IMR-90 (cell line): ENCODE measurements at regions not wholly inside any gene's neighbourhood (a gene's known extent, or its start where the extent isn't known, plus 50 kb on each side); places are given as distances from the start of the nearest gene placed in this dataset.

Source experiments
- ATAC-seq: fragments of 200-7000 bp; cut with Tn5 transposase; 2 replicates; pipeline ENCODE4 v1.9.1; 2020; ENCODE audit warnings: low read depth, mild to moderate bottlenecking, moderate library complexity
- BruUV-seq: library from RNA; stranded (reverse); fragments of 400-500 nt; replicated peaks from 2 replicates; lab custom pipeline; 2021; lab: Mats Ljungman, UMichigan
- CTCF ChIA-PET: fragments of 300-600 bp; formaldehyde crosslinking; extraction: SDS; loops from one replicate; lab custom pipeline; 2021; ENCODE audit warnings: antibody characterized with exemption; lab: Yijun Ruan, JAX
- POLR2A ChIA-PET: fragments of 300-600 bp; sonication (Branson Sonifier 250); formaldehyde crosslinking; loops from one replicate; lab custom pipeline; 2022; ENCODE audit warnings: antibody characterized with exemption; ENCODE audit not compliant: unreplicated experiment; lab: Charles Lee
- DNase-seq: peaks from one replicate; pipeline ENCODE4 v3.0.0; 2013
- H2AFZ ChIP-seq: replicated peaks from 2 replicates; pipeline ENCODE3; 2013; ENCODE audit warnings: low read length, mild to moderate bottlenecking; ENCODE audit not compliant: poor library complexity
- H2AK5ac ChIP-seq: 2 replicates; pipeline ENCODE4 v1.6.1; 2013; ENCODE audit warnings: low read depth, low read length, inconsistent platforms
- H2AK9ac ChIP-seq: replicated peaks from 2 replicates; pipeline ENCODE3; 2013; ENCODE audit warnings: mild to moderate bottlenecking, low read depth, low read length, moderate library complexity; ENCODE audit not compliant: poor library complexity
- H2BK120ac ChIP-seq: 2 replicates; pipeline ENCODE4 v1.6.1; 2013; ENCODE audit warnings: low read depth, low read length, inconsistent platforms
- H2BK15ac ChIP-seq: 3 replicates; pipeline ENCODE4 v1.6.1; 2013; ENCODE audit warnings: low read depth, low read length, inconsistent platforms
- H2BK20ac ChIP-seq: 2 replicates; pipeline ENCODE4 v1.6.1; 2013; ENCODE audit warnings: low read depth, mild to moderate bottlenecking, inconsistent platforms, low read length, moderate library complexity
- H2BK5ac ChIP-seq: 2 replicates; pipeline ENCODE4 v1.6.1; 2013; ENCODE audit warnings: mild to moderate bottlenecking, low read depth, low read length, inconsistent platforms; ENCODE audit not compliant: poor library complexity, severe bottlenecking
- H3K14ac ChIP-seq: replicated peaks from 2 replicates; pipeline ENCODE4 v1.6.1; 2013; ENCODE audit warnings: low read depth, low read length, inconsistent platforms
- H3K18ac ChIP-seq: 2 replicates; pipeline ENCODE4 v1.6.1; 2013; ENCODE audit warnings: low read depth, low read length, control low read depth
- H3K23ac ChIP-seq: 2 replicates; pipeline ENCODE4 v1.6.1; 2013; ENCODE audit warnings: low read depth, low read length, inconsistent platforms
- H3K27ac ChIP-seq: 2 replicates; pipeline ENCODE4 v1.5.1; 2013; ENCODE audit warnings: mild to moderate bottlenecking, control low read depth, low read length; ENCODE audit not compliant: insufficient read depth
- H3K27me3 ChIP-seq: 2 replicates; pipeline ENCODE4 v1.6.1; 2013; ENCODE audit warnings: low read length; ENCODE audit not compliant: control insufficient read depth, insufficient read depth
- H3K36me3 ChIP-seq: 2 replicates; pipeline ENCODE4 v1.6.1; 2013; ENCODE audit warnings: low read length, mixed read lengths; ENCODE audit not compliant: control insufficient read depth, insufficient read depth
- H3K4ac ChIP-seq: 2 replicates; pipeline ENCODE4 v1.6.1; 2013; ENCODE audit warnings: low read depth, low read length, inconsistent platforms
- H3K4me1 ChIP-seq: 2 replicates; pipeline ENCODE4 v1.6.1; 2013; ENCODE audit warnings: low read length, mixed read lengths; ENCODE audit not compliant: control insufficient read depth, insufficient read depth
- H3K4me2 ChIP-seq: 2 replicates; pipeline ENCODE4 v1.6.1; 2013; ENCODE audit warnings: low read depth, mild to moderate bottlenecking, control low read depth, low read length, moderate library complexity
- H3K4me3 ChIP-seq: 2 replicates; pipeline ENCODE4 v1.5.1; 2013; ENCODE audit warnings: low read depth, mild to moderate bottlenecking, control low read depth, low read length, moderate library complexity; ENCODE audit not compliant: insufficient read depth
- H3K56ac ChIP-seq: 2 replicates; pipeline ENCODE4 v1.6.1; 2013; ENCODE audit warnings: low read length, inconsistent platforms; ENCODE audit not compliant: insufficient read depth; ENCODE audit errors: extremely low read depth
- H3K79me1 ChIP-seq, 2 experiments: 2 replicates each; pipeline ENCODE4 v1.6.1; 2013; ENCODE audit warnings: low read length in 2 of 2, inconsistent platforms in 1 of 2, low read depth in 1 of 2
- H3K9ac ChIP-seq: 2 replicates; pipeline ENCODE4 v1.6.1; 2013; ENCODE audit warnings: low read depth, low read length, control low read depth
- H3K9me1 ChIP-seq: 2 replicates; pipeline ENCODE4 v1.6.1; 2013; ENCODE audit warnings: low read length, inconsistent platforms; ENCODE audit not compliant: insufficient read depth
- H3K9me3 ChIP-seq: 2 replicates; pipeline ENCODE4 v1.6.1; 2013; ENCODE audit warnings: low read length; ENCODE audit not compliant: control insufficient read depth, insufficient read depth
- H4K20me1 ChIP-seq: 2 replicates; pipeline ENCODE4 v1.6.1; 2013; ENCODE audit warnings: low read length, inconsistent platforms; ENCODE audit not compliant: insufficient read depth
- H4K5ac ChIP-seq: 2 replicates; pipeline ENCODE4 v1.6.1; 2013; ENCODE audit warnings: mild to moderate bottlenecking, low read depth, low read length, control low read depth
- H4K8ac ChIP-seq, 2 experiments: 2 replicates each; pipeline ENCODE4 v1.6.1; 2013; ENCODE audit warnings: low read depth in 2 of 2, low read length in 2 of 2, control low read depth in 1 of 2, inconsistent platforms in 1 of 2
- H4K91ac ChIP-seq: 2 replicates; pipeline ENCODE4 v1.6.1; 2013; ENCODE audit warnings: low read depth, low read length, inconsistent platforms; ENCODE audit not compliant: insufficient read depth
- CEBPB ChIP-seq: IDR thresholded peaks from 2 replicates; pipeline ENCODE4 v1.6.1; 2012; ENCODE audit warnings: low read depth, low read length, improper control_type of control experiment
- CHD1 ChIP-seq: IDR thresholded peaks from 2 replicates; pipeline ENCODE4 v1.6.1; 2012; ENCODE audit warnings: low read depth, low read length, improper control_type of control experiment
- CTCF ChIP-seq: conservative IDR thresholded peaks from 2 replicates; pipeline ENCODE4 v1.5.1; 2012; ENCODE audit warnings: mild to moderate bottlenecking, low read depth, low read length, improper control_type of control experiment
- ELK1 ChIP-seq: fragments of 150-350 bp; IDR thresholded peaks from 2 replicates; pipeline ENCODE4 v1.6.1; 2016; ENCODE audit warnings: low read depth, mild to moderate bottlenecking, low read length, moderate library complexity, borderline replicate concordance
- FOS ChIP-seq: fragments of 150-350 bp; IDR thresholded peaks from 2 replicates; pipeline ENCODE4 v1.6.1; 2016; ENCODE audit warnings: low read depth, low read length
- MAZ ChIP-seq: IDR thresholded peaks from 2 replicates; pipeline ENCODE4 v1.6.1; 2012; ENCODE audit warnings: low read depth, mild to moderate bottlenecking, low read length, improper control_type of control experiment, moderate library complexity, borderline replicate concordance
- MXI1 ChIP-seq: IDR thresholded peaks from 2 replicates; pipeline ENCODE4 v1.6.1; 2012; ENCODE audit warnings: low read depth, mild to moderate bottlenecking, low read length, moderate library complexity, borderline replicate concordance
- NFE2L2 ChIP-seq: fragments of 150-350 bp; IDR thresholded peaks from 2 replicates; pipeline ENCODE4 v1.6.1; 2016; ENCODE audit warnings: low read depth, mild to moderate bottlenecking, low read length
- POLR2A ChIP-seq: IDR thresholded peaks from 2 replicates; pipeline ENCODE4 v1.6.1; 2012; ENCODE audit warnings: mild to moderate bottlenecking, low read depth, low read length
- RAD21 ChIP-seq: IDR thresholded peaks from 2 replicates; pipeline ENCODE4 v1.6.1; 2012; ENCODE audit warnings: low read length, improper control_type of control experiment
- RFX5 ChIP-seq: IDR thresholded peaks from 2 replicates; pipeline ENCODE4 v1.8.0; 2012; ENCODE audit warnings: low read depth, mild to moderate bottlenecking, low read length, moderate library complexity
- SMC3 ChIP-seq: fragments of 150-350 bp; IDR thresholded peaks from 2 replicates; pipeline ENCODE4 v1.6.1; 2016; ENCODE audit warnings: low read depth, mild to moderate bottlenecking, antibody characterized with exemption, low read length, moderate library complexity
- USF2 ChIP-seq: fragments of 150-350 bp; IDR thresholded peaks from 2 replicates; pipeline ENCODE4 v1.6.1; 2017; ENCODE audit warnings: mild to moderate bottlenecking, antibody characterized with exemption, low read length, low read depth
- WGBS, 2 experiments: methylation state at CpG; one replicate each; pipeline versions ENCODE4 v1.1.5 to v1.1.7; 2013; ENCODE audit warnings: missing lambda C conversion rate in 2 of 2; ENCODE audit not compliant: insufficient read length in 1 of 2; ENCODE audit errors: extremely low coverage in 2 of 2; 5-methylcytosine and 5-hydroxymethylcytosine counted together
- dilution Hi-C: fragments of 300-500 bp; cut with HindIII; formaldehyde crosslinking; loops from one replicate; pipeline ENCODE4 v1.14.3; 2018; ENCODE audit warnings: low sequenced_read_pairs; ENCODE audit not compliant: unreplicated experiment
- in situ Hi-C: fragments of 300-500 bp; cut with MboI; formaldehyde crosslinking; loops from 3 replicates; pipeline ENCODE4 v1.14.3; 2019; ENCODE audit warnings: low sequenced_read_pairs, inconsistent platforms, mixed read lengths
- intact Hi-C: fragments of 100-400 bp; cut with micrococcal nuclease; formaldehyde crosslinking; loops from 2 replicates; pipeline ENCODE4 v1.10.0; 2022

GRCh38 chr11:92751594-92751993 is 217.9 kb upstream of the MTNR1B start:
- Histone ChIP-seq H2BK5ac (no peak overlapping the region), H3K4me1 (no peaks in the 10 kb centered on the region), H3K4me3 (no peak overlapping the region), H3K23ac (no peak overlapping the region), H3K4ac (no peak overlapping the region), H3K27me3 (no peaks in the 10 kb centered on the region), H3K14ac (no peak overlapping the region), H2BK15ac (no peak overlapping the region), H2AFZ (no peak overlapping the region), H2AK9ac (no peak overlapping the region), H3K9ac (no peak overlapping the region), H2AK5ac (no peak overlapping the region), H4K5ac (no peak overlapping the region), H3K79me1 (no peaks in the 10 kb centered on the region), H3K18ac (no peak overlapping the region), H3K27ac (no peak overlapping the region), H3K9me1 (no peaks in the 10 kb centered on the region), H4K91ac (no peak overlapping the region), H3K4me2 (no peak overlapping the region), H4K8ac (no peak overlapping the region), H3K36me3 (no peaks in the 10 kb centered on the region), H4K20me1 (no peaks in the 10 kb centered on the region), H2BK20ac (no peak overlapping the region), H3K9me3 (no peaks in the 10 kb centered on the region), H2BK120ac (no peak overlapping the region), H3K56ac (no peak overlapping the region)
- TF ChIP-seq NFE2L2 (no peak), POLR2A (no peak), MXI1 (no peak), CEBPB (no peak), ELK1 (no peak), CHD1 (no peak), SMC3 (no peak), CTCF (no peak), FOS (no peak), RAD21 (no peak), USF2 (no peak), MAZ (no peak), RFX5 (no peak)
- BruUV-seq, result no TSS peak
- ChIA-PET CTCF (interaction anchor here (0.6 kb wide), 1 partner anchor 1914 kb away, joined by 3 read pairs; no protein-coding TSS in a partner anchor), POLR2A (no interaction called here)
- intact Hi-C loops (no loop called here), dilution Hi-C loops (no loop called here), in situ Hi-C loops (no loop called here)
- DNase-seq (no peak), ATAC-seq (no peak)
- WGBS, 2 experiments, result 77% methylated on average over 9 of the region's 11 CpGs; no CpG with 5 or more reads in 1 of the 2 experiments
